Caki2 (cell line): ENCODE measurements at regions not wholly inside any gene's neighbourhood (a gene's known extent, or its start where the extent isn't known, plus 50 kb on each side); places are given as distances from the start of the nearest gene placed in this dataset.

Experiments used
- DNase-seq: peaks from one replicate; pipeline ENCODE4 v3.0.0-alpha.2; 2015; ENCODE audit warnings: low read depth
- in situ Hi-C: cut with HindIII; loops from 2 replicates; pipeline ENCODE4 v1.10.0; 2016; ENCODE audit warnings: low sequenced_read_pairs, low pct_unique_long_range_greater_than_20kb, mixed read lengths

- in situ Hi-C loops: no loop called here
- no peak for DNase-seq
Measured at GRCh38 chr9:14523545-14523944, 169.7 kb downstream of the ZDHHC21 start.

DNA sequence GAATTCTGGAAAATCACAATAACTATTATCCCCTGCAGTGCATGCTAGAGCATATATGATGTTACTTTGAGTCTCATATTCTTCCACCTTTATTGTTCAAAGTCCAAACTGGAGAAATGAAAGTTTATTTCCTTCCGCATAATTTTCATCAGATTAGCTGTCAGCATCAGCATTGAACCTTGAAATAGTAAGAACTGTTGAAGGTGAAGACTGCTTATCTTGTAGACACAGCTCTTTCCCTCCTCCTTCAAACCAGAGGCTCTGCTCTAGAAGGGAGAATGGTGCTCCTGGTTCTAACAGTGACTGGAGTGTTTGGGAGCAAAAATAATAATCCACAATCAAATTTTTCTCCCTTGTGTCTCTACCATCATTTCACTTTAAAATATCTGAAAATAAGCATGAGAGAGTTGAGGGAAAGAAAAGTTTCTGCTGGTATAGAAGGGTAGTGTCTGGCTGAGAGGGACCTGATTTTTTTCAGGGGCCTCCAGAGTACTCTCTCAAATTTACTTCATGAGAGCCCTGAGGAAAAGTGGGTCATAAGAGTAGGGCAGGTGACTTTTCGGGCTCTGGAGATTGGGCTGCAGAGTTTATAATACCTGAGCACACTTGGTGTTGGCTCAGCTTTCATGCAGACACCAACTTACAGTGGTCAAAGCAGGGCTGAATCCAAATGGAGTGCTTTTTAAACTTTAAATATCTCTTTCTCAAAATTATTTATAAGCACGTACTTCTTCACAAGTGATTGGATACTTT is 170.4 kb downstream of the ZDHHC21 start:
- in situ Hi-C loops: no loop called here
- DNase-seq: no peak

GRCh38 chr9:14520341-14520740 is 172.9 kb downstream of the ZDHHC21 start:
- DNase-seq: no peak
- in situ Hi-C loops: no loop called here

DNA sequence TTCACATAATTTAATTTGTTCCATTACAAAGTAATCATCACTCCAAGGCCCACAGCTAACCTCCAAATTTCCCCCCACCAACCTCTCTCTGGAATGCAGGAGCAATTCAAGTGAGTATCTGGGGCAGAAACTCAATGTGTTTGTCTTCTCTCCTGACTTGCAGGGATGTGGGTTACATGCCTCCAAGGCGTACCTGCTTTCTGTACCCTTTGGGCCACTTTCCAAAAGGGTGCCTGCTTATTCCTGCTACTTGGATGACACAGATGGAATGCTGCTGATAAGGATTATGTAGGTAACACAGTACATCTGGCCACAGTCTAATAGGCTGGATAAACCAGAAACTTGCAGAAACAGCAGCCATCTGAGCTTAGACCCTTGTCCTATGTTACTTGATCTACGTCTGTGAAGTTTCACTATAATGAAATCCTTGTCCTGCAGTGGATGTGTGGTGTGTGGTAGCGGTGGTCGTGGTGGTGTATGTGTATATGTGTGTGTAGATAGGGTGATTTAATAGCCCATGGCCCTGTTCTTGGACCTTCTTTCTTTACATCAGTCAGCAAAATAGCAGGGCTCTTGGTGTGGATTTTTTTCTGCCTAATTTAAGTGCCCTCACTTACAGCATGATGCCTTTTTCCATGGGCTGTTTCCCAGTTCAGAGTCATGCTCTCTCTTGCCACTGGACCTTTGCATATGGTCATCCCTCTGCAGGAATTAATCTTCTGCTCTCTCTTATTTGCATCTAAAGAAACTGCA is 175.9 kb downstream of the ZDHHC21 start:
- in situ Hi-C loops: no loop called here
- no peak for DNase-seq

DNA sequence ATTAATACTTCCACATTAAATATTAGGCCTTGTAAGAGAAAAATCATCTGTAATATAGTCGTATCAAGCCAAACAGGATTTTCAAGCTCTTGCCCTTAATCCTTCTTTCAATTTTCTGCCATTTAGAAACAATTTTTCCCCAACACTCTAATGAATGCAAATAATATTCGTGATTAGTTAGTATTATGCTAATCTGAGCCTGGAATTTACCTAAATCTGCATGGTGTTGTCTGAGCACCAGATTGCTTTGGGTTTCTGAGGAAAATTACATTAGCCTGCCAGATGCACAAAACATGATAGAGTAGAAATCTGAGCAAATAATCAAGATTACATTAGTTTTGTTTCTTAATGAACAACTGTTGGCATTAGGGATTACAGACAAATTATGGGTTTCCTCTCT is 176.6 kb downstream of the ZDHHC21 start:
- DNase-seq: no peak
- in situ Hi-C loops: no loop called here

DNA sequence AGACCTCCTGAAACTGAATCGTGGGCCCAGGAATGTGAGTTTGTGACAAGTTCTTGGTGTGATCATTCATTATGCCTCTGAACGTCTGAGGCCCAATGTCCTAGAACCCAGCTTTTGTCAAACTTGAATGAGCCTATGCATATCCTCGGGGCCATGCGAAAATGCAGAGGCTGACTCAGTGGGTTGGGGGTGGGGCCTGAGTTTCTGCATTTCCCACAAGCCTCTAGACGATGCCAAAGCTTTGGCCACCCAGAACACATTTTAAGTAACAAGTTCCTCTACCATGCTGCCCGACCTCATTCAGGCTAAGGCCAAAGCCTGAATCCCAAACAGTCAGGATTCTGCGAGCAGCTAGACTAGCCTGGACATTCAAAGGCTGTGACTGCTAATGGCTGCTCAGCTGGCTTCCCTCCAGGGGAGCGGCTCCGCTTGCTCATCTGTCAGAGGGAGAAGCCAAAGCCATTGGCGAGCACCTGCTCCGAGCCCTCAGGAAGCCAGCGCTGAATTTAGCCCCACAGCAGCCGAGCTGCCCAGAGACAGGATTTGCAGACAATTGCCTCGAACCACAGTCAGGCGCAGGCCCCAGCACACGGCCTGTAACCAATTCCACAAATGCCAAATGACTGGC is 177.5 kb downstream of the ZDHHC21 start:
- DNase-seq: no peak

GRCh38 chr9:14515049-14515448 is 178.2 kb downstream of the ZDHHC21 start:
- no peak for DNase-seq
- in situ Hi-C loops: no loop called here

More for the DNA sequence above, 177.5 kb downstream of the ZDHHC21 start:
- in situ Hi-C loops: no loop called here

- in situ Hi-C loops: no loop called here
- no peak for DNase-seq
Measured at GRCh38 chr9:14512942-14513341, 180.3 kb downstream of the ZDHHC21 start.

DNA sequence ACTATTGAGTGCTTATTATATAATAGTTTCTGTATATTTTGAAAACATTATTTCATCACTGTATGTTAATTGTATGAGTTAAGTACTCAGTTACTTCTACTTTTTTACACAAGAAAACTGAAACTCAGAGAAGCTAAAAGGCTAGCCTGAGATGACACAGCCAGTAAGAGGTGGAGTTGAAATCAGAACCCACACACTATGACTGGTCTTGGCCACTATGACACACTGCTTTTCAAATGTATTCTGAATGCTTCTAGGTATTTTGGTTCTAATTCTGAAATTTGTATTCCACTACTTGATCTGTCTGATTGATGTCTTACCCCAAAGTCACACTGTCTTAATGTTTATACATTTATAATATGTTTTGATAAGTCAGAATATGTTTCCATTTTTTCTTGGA is 181.8 kb downstream of the ZDHHC21 start:
- in situ Hi-C loops: no loop called here
- no peak for DNase-seq

DNA sequence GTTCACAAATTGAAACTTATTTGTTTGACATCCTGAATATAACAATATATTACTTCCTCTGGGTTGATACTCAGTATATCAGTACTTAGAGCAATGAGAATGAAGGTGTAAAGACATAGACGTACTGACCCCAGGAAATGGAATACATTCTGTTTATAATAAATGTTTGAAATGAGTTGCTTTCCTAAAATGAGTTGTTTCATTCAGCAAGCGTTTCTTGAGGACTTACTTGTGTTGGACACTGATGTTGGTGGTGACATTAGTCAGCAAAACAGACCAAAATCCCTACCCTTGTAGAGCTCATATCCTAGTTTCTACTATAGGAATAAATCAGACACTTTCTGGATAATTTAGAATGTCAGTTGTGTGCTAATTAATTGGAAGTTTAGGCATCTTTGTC is 184.3 kb downstream of the ZDHHC21 start:
- in situ Hi-C loops: no loop called here
- DNase-seq: no peak

GRCh38 chr9:14501366-14501765 is 187.4 kb upstream of the NFIB start:
- in situ Hi-C loops: no loop called here
- no peak for DNase-seq

GRCh38 chr9:14500705-14501104 is 186.8 kb upstream of the NFIB start:
- no peak for DNase-seq
- in situ Hi-C loops: no loop called here

- in situ Hi-C loops: no loop called here
- no peak for DNase-seq
Measured at GRCh38 chr9:14499976-14500375, 186.0 kb upstream of the NFIB start.

- in situ Hi-C loops: no loop called here
- no peak for DNase-seq
Measured at GRCh38 chr9:14498824-14499223, 184.9 kb upstream of the NFIB start.

- in situ Hi-C loops: no loop called here
- no peak for DNase-seq
Measured at GRCh38 chr9:14497476-14497875, 183.5 kb upstream of the NFIB start.

DNA sequence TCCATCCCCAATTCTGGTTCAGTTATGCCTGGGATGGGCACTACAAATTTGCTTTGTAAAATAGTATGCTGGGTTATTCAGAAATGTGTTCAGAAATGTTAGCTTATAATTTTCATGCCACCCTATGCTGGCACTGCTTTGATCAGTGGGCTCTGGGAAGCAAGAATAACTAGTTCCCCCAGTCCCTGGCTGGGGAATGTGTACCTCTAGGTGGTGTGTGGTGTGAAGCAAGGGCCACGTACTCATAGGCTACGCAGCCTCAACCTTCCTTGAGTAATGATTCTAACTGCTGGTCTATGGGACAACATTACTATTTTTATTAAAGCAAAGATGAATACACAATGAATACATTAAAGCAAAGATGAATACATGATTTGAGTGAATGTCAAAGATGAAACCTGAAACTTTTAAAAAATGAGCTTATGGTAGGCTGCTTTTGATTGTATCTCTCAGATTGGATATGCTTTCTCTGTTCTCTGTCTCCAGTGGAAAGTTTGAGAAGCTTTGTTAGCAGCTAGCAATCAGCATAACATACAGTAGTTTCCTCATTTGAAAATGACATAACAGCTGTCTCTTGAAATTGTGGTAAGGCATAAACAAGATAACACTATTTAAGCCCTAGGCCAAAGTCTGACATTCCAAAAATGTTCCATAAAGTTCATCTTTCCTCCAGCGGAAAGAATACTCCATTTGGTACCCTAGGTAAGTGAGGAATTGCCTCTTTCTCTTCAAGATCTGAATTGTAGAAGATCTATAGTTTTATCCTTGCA is 174.7 kb upstream of the NFIB start:
- no peak for DNase-seq
- in situ Hi-C loops: no loop called here

- no peak for DNase-seq
- in situ Hi-C loops: no loop called here
Measured at GRCh38 chr9:14487547-14488185, 173.7 kb upstream of the NFIB start.

- in situ Hi-C loops: no loop called here
- no peak for DNase-seq
Measured at GRCh38 chr9:14485366-14485765, 171.4 kb upstream of the NFIB start.
